ENCODE measurements at regions not wholly inside any gene's neighbourhood (a gene's known extent, or its start where the extent isn't known, plus 50 kb on each side); places are given as distances from the start of the nearest gene placed in this dataset.

GRCh38 chr16:27701381-27701780 lies 151.4 kb downstream of the KATNIP start:
- H3K9me3 ChIP-seq (ENCODE audit: insufficient read depth, low read depth, low read length), result no peaks in the 10 kb centered on the region
- H3K27me3 ChIP-seq (ENCODE audit: insufficient read depth, low read length), result no peaks in the 10 kb centered on the region
- no peaks in the 10 kb centered on the region for H3K36me3 ChIP-seq (ENCODE audit: insufficient read depth, low read length)
- H3K9ac ChIP-seq (ENCODE audit: low read depth, low read length), result no peak overlapping the region
- no peak overlapping the region for H3K4me3 ChIP-seq (ENCODE audit: low read length)
- peaks cover 7% of the 10 kb centered on the region for H3K4me1 ChIP-seq (ENCODE audit: insufficient read depth, low read length)
- WGBS, result 98% methylated on average over 8 of the region's 8 CpGs
- no peak overlapping the region for H3K27ac ChIP-seq (ENCODE audit: low read depth, low read length)

- no peak overlapping the region for H3K27ac ChIP-seq (ENCODE audit: low read depth, low read length)
- H3K4me1 ChIP-seq (ENCODE audit: insufficient read depth, low read length), result peaks cover 7% of the 10 kb centered on the region
- no peaks in the 10 kb centered on the region for H3K9me3 ChIP-seq (ENCODE audit: insufficient read depth, low read depth, low read length)
- no peak overlapping the region for H3K4me3 ChIP-seq (ENCODE audit: low read length)
- no peak overlapping the region for H3K9ac ChIP-seq (ENCODE audit: low read depth, low read length)
- H3K36me3 ChIP-seq (ENCODE audit: insufficient read depth, low read length), result no peaks in the 10 kb centered on the region
- 93% methylated on average over 5 of the region's 6 CpGs for WGBS
- no peaks in the 10 kb centered on the region for H3K27me3 ChIP-seq (ENCODE audit: insufficient read depth, low read length)
Observed at GRCh38 chr16:27703121-27703520, 153.2 kb downstream of the KATNIP start.

- no peaks in the 10 kb centered on the region for H3K27me3 ChIP-seq (ENCODE audit: insufficient read depth, low read length)
- no peak overlapping the region for H3K4me3 ChIP-seq (ENCODE audit: low read length)
- H3K4me1 ChIP-seq (ENCODE audit: insufficient read depth, low read length), result peaks cover 7% of the 10 kb centered on the region
- no peaks in the 10 kb centered on the region for H3K36me3 ChIP-seq (ENCODE audit: insufficient read depth, low read length)
- 86% methylated on average over 5 of the region's 5 CpGs for WGBS
- H3K9me3 ChIP-seq (ENCODE audit: insufficient read depth, low read depth, low read length), result no peaks in the 10 kb centered on the region
- H3K9ac ChIP-seq (ENCODE audit: low read depth, low read length), result no peak overlapping the region
- no peak overlapping the region for H3K27ac ChIP-seq (ENCODE audit: low read depth, low read length)
Observed at GRCh38 chr16:27703545-27703944, 153.6 kb downstream of the KATNIP start.

GRCh38 chr16:27704252-27704651 lies 154.3 kb downstream of the KATNIP start:
- no peak overlapping the region for H3K27ac ChIP-seq (ENCODE audit: low read depth, low read length)
- no peaks in the 10 kb centered on the region for H3K36me3 ChIP-seq (ENCODE audit: insufficient read depth, low read length)
- H3K4me1 ChIP-seq (ENCODE audit: insufficient read depth, low read length), result peaks cover 7% of the 10 kb centered on the region
- H3K27me3 ChIP-seq (ENCODE audit: insufficient read depth, low read length), result no peaks in the 10 kb centered on the region
- no peaks in the 10 kb centered on the region for H3K9me3 ChIP-seq (ENCODE audit: insufficient read depth, low read depth, low read length)
- H3K4me3 ChIP-seq (ENCODE audit: low read length), result no peak overlapping the region
- WGBS, result 97% methylated on average over 3 of the region's 4 CpGs
- H3K9ac ChIP-seq (ENCODE audit: low read depth, low read length), result no peak overlapping the region

- no peak overlapping the region for H3K4me3 ChIP-seq (ENCODE audit: low read length)
- no peaks in the 10 kb centered on the region for H3K36me3 ChIP-seq (ENCODE audit: insufficient read depth, low read length)
- no peaks in the 10 kb centered on the region for H3K27me3 ChIP-seq (ENCODE audit: insufficient read depth, low read length)
- H3K27ac ChIP-seq (ENCODE audit: low read depth, low read length), result no peak overlapping the region
- peaks cover 7% of the 10 kb centered on the region for H3K4me1 ChIP-seq (ENCODE audit: insufficient read depth, low read length)
- H3K9ac ChIP-seq (ENCODE audit: low read depth, low read length), result no peak overlapping the region
- WGBS, result 91% methylated on average over 10 of the region's 10 CpGs
- H3K9me3 ChIP-seq (ENCODE audit: insufficient read depth, low read depth, low read length), result no peaks in the 10 kb centered on the region
Observed at GRCh38 chr16:27706156-27706865, 156.4 kb downstream of the KATNIP start.

GRCh38 chr16:27706866-27707685 lies 157.1 kb downstream of the KATNIP start:
- Histone ChIP-seq H3K36me3 (ENCODE audit: insufficient read depth, low read length) (no peaks in the 10 kb centered on the region), H3K27me3 (ENCODE audit: insufficient read depth, low read length) (no peaks in the 10 kb centered on the region), H3K4me1 (ENCODE audit: insufficient read depth, low read length) (peaks cover 7% of the 10 kb centered on the region), H3K4me3 (ENCODE audit: low read length) (no peak overlapping the region), H3K27ac (ENCODE audit: low read depth, low read length) (no peak overlapping the region), H3K9ac (ENCODE audit: low read depth, low read length) (no peak overlapping the region), H3K9me3 (ENCODE audit: insufficient read depth, low read depth, low read length) (no peaks in the 10 kb centered on the region)
- WGBS, result 96% methylated on average over 16 of the region's 16 CpGs

- H3K27ac ChIP-seq (ENCODE audit: low read depth, low read length), result no peak overlapping the region
- H3K27me3 ChIP-seq (ENCODE audit: insufficient read depth, low read length), result no peaks in the 10 kb centered on the region
- 95% methylated on average over 10 of the region's 10 CpGs for WGBS
- no peak overlapping the region for H3K4me3 ChIP-seq (ENCODE audit: low read length)
- H3K36me3 ChIP-seq (ENCODE audit: insufficient read depth, low read length), result no peaks in the 10 kb centered on the region
- H3K9me3 ChIP-seq (ENCODE audit: insufficient read depth, low read depth, low read length), result no peaks in the 10 kb centered on the region
- H3K4me1 ChIP-seq (ENCODE audit: insufficient read depth, low read length), result 0 out of 2 replicates have a peak, but pooled peaks cover 2% of the 10 kb centered on the region
- H3K9ac ChIP-seq (ENCODE audit: low read depth, low read length), result no peak overlapping the region
Observed at GRCh38 chr16:27708651-27709050, 158.7 kb downstream of the KATNIP start.

- no peak overlapping the region for H3K4me3 ChIP-seq (ENCODE audit: low read length)
- no peak overlapping the region for H3K9ac ChIP-seq (ENCODE audit: low read depth, low read length)
- WGBS, result 69% methylated on average over 10 of the region's 10 CpGs
- H3K27ac ChIP-seq (ENCODE audit: low read depth, low read length), result no peak overlapping the region
- H3K4me1 ChIP-seq (ENCODE audit: insufficient read depth, low read length), result no peaks in the 10 kb centered on the region
- H3K27me3 ChIP-seq (ENCODE audit: insufficient read depth, low read length), result no peaks in the 10 kb centered on the region
- H3K36me3 ChIP-seq (ENCODE audit: insufficient read depth, low read length), result no peaks in the 10 kb centered on the region; the same call in 1 of the 2 replicates
- H3K9me3 ChIP-seq (ENCODE audit: insufficient read depth, low read depth, low read length), result no peaks in the 10 kb centered on the region
Observed at GRCh38 chr16:27712251-27712711, 162.3 kb downstream of the KATNIP start.

- Histone ChIP-seq H3K4me3 (ENCODE audit: low read length) (no peak overlapping the region), H3K27me3 (ENCODE audit: insufficient read depth, low read length) (no peaks in the 10 kb centered on the region), H3K9me3 (ENCODE audit: insufficient read depth, low read depth, low read length) (no peaks in the 10 kb centered on the region), H3K27ac (ENCODE audit: low read depth, low read length) (no peak overlapping the region; the same call in none of the 2 replicates), H3K9ac (ENCODE audit: low read depth, low read length) (no peak overlapping the region), H3K36me3 (ENCODE audit: insufficient read depth, low read length) (peaks cover 5% of the 10 kb centered on the region; the same call in 1 of the 2 replicates), H3K4me1 (ENCODE audit: insufficient read depth, low read length) (peaks cover 27% of the 10 kb centered on the region; the same call in 1 of the 2 replicates)
- WGBS, result 98% methylated on average over 2 of the region's 2 CpGs
Observed at GRCh38 chr16:27717726-27718125, 167.8 kb downstream of the KATNIP start.

- no peaks in the 10 kb centered on the region for H3K9me3 ChIP-seq (ENCODE audit: insufficient read depth, low read depth, low read length)
- H3K9ac ChIP-seq (ENCODE audit: low read depth, low read length), result no peak overlapping the region; the same call in 1 of the 2 replicates
- H3K27ac ChIP-seq (ENCODE audit: low read depth, low read length), result peak overlapping the region; percentile 71
- H3K4me3 ChIP-seq (ENCODE audit: low read length), result no peak overlapping the region
- WGBS, result 69% methylated on average over 15 of the region's 15 CpGs
- H3K27me3 ChIP-seq (ENCODE audit: insufficient read depth, low read length), result no peaks in the 10 kb centered on the region
- peaks cover 27% of the 10 kb centered on the region; the same call in 1 of the 2 replicates for H3K4me1 ChIP-seq (ENCODE audit: insufficient read depth, low read length)
- peaks cover 5% of the 10 kb centered on the region; the same call in 1 of the 2 replicates for H3K36me3 ChIP-seq (ENCODE audit: insufficient read depth, low read length)
Observed at GRCh38 chr16:27718201-27719105, 168.5 kb downstream of the KATNIP start.

Measured in HUES64 (cell line).